Kidney glomerular epithelial cell (primary cell): ENCODE measurements at regions not wholly inside any gene's neighbourhood (a gene's known extent, or its start where the extent isn't known, plus 50 kb on each side); places are given as distances from the start of the nearest gene placed in this dataset.

Experiments used
- DNase-seq: peaks from one replicate; lab custom pipeline; 2025; lab: John Stamatoyannopoulos, UW

DNA sequence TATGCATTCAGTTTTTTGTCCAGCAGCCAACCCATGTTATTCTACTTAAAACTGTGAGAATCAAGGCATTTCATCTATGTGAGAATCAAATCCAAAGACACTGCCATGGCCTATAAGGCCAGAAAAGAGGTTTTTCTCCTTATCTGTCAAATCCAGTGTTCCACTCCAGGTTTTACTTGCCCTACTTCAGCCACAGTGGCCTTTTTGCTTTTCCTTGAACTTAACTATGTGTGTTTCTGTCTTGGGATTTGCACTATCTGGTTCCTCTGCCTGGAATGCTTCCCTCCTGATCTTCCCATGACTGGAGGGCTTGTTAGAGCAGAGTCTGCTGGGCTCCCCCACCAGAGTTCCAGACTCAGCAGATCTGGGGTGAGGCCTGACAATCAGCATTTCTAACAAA is 113.1 kb upstream of the DOK5 start:
- no peak for DNase-seq

- DNase-seq, result no peak
These were observed 111.0 kb upstream of the DOK5 start for GRCh38 chr20:54364365-54364764.

DNA sequence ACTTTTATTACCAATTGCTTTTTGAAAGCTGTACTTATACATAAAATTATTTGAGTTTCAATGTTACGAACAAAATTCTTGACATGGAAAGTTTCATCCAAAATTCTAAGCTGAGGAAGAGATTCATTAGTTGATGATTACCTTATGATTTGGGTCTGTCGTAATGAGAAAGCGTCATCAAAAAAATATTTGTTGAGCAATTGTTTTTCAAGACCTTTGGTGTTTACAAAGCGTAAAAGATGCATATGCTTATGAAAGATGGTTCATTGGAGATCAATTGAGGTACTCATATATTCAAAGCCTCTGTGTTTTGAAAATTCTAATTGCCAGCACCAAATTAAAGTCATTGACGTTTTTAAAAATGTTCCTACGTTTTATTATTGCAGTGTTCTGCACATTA is 110.5 kb upstream of the DOK5 start:
- no peak for DNase-seq

GRCh38 chr20:54366669-54367344 is 108.6 kb upstream of the DOK5 start:
- DNase-seq, result no peak

DNA sequence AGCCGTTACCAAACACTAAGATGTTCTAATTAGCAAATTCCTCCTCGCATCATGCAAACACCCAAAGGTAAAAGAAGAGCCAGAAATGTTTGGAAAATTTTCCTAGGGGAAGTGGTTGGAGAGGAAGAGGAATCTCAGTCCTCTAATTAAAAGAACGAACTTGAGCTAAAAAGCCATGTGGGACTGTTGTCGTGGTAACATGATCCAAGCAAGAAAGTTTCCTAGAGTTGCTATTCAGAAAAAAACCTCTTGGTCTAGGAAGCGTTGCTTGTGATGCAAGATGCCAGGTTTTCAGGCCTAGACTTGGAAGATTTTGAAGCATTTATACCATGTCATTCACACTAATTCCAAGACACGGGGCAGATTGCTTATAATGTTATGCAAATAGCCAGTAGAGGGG is 106.8 kb upstream of the DOK5 start:
- no peak for DNase-seq

- no peak for DNase-seq
These were observed 103.1 kb upstream of the DOK5 start for GRCh38 chr20:54372313-54372712.

DNA sequence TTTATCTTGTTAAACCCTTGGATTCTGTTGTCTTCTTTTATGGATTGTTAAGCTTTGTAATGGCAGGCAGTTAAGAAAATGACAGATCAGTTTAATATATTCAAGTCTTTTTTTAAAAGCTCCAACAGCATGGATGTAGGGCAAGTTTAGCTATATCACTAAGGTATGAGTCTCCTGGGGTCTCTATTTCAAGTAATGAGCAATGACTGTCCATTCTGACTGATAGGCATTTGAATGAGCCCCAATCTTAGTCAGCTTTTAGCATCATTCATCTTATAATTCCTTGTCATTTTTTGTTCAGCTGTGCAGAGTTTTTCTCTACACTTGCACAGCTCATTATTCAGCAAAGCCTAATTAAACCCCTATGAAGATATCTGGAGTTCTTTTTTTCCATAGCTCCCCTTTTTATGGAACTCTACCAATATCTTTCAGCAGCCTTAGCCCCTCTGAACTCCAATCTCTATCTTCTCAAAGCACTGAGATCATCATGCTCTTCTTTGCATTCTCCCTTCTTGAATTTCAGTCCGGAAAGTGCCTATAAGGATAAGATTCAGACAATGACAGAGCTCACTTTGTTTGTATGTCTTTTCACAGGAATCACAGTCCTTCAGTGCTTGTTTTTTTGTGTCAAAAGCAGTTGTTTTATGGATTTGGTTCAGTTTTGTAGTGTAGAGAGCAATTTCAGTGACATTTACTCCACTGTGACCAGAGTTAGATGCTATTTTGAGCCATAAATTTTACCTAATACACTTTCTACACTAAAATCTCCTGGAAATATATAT is 97.2 kb upstream of the DOK5 start:
- no peak for DNase-seq

GRCh38 chr20:54379893-54380584 is 95.4 kb upstream of the DOK5 start:
- DNase-seq, result no peak

GRCh38 chr20:54382419-54382818 is 93.0 kb upstream of the DOK5 start:
- no peak for DNase-seq

- DNase-seq, result no peak
These were observed 89.6 kb upstream of the DOK5 start for GRCh38 chr20:54385746-54386145.

- DNase-seq, result no peak
These were observed 85.7 kb upstream of the DOK5 start for GRCh38 chr20:54389596-54390280.

DNA sequence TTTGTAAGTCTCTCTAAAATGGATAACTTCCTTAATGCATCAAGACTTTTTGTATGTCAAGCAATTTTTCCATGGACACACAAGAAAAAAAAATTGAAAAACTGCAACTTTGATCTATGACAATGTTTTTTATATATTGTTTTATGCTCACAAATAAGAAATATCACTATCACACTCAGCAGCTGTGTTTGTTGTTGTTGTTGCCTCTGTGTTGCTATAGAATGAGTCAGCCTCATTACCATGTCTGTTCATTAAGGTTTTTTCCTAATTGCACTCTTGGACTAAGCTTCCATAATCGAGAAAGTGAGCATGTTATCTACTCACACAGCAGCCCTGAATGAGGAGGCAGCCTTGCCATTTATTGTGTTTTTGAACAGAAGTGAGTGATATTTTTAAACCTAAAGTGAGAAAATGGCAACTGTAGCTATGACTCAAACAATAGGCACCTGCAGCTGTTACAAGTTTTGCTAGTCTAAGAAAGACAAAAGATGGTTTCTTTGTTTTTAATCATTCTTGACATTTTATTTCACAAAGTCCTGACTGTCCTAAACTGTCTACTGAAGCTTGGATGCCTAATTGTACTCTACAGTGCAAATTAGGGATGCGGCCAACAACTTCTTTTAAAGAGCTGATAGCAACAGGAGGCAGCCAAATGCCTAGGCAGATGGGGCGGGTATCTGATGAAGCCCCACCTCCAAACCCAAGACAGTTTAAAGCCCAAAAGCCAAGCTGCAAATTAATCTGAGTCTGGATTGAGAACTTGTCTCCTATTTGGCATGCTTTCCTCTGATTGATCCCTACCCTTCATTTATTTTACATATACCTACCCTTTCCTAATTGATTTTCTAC is 77.9 kb upstream of the DOK5 start:
- no peak for DNase-seq

GRCh38 chr20:54398814-54399213 is 76.6 kb upstream of the DOK5 start:
- no peak for DNase-seq

DNA sequence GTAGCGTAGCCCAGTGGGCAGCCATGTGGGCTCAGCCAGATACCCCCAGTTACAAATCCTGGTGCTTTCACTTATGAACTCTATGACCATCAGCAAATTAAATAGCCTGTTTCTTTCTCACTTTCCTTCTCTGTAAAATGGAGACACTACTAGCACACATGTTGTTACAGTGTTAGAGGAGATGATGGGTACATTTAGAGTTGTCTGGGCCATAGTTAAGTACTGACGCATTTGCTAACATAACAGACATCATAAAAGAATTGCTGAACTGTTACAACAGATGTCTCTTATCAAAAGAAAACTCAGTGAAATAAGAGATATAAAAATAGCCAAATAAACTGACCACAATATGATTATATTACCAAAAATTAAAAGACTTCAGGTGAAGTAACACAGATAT is 69.9 kb upstream of the DOK5 start:
- DNase-seq, result no peak

GRCh38 chr20:54407459-54407858 is 67.9 kb upstream of the DOK5 start:
- DNase-seq, result peak; percentile 6

DNA sequence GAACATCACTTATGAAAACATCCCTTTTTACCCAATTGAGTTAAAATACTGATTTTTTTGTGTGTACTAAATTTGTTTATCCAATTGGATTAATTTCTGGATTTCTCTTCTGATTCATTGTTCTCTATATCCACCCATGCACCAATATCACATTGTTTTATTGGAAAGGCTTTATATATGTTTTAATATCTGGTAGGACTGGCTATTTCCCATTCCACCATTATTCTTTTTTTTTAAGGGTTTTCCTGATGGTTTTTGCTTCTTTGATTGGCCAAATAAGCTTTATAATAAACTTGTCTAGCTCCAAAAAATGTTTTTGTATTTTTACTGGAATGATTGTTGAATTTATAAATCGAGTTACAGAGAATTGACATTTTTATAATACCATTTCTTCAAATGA is 59.4 kb upstream of the DOK5 start:
- DNase-seq, result no peak

DNA sequence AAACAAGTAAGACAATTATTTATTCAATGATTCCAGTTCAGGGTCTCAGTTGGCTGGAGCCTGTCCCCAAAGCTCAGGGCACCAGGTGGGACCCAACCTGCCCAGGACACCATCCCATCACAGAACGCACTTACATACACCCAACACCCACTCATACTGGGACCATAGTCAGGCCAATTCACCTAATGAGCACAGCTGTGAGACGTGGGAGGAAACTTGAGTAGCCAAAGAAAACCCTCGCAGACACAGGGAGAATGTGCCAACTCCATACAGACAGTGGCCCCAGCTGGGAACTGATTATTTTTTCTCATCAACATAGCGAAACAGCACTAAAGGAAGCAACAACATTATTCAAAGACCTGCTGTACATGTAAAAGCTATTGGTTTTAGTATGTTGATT is 58.6 kb upstream of the DOK5 start:
- DNase-seq, result no peak

DNA sequence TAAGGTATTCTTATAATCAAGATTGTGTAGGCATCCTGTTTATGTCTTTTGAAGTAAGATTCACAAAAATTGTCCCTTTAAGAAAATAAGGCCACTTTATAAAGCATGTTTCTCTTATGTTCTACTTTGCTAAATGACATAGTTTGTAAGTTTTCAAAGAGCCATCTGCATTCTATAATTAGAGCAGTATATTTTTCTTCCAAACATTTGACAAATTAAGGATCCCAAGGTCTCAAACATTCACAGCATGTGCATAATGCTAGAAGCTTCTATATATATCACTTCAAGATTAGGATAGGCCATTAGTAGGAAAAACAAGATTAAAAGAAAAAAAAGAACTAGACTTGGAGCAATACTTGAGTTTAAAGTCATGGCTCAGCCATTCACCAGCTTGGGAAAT is 55.9 kb upstream of the DOK5 start:
- no peak for DNase-seq
